ENCODE measurements at regions not wholly inside any gene's neighbourhood (a gene's known extent, or its start where the extent isn't known, plus 50 kb on each side); places are given as distances from the start of the nearest gene placed in this dataset.
"Not testable (repeated sequence)": the region's sequence is repeated elsewhere in the genome, so short reads cannot be mapped to it uniquely, and the experiment has no call there.

- no peak overlapping the region for H3K4me3 Mint-ChIP-seq
- no peaks in the 10 kb centered on the region for H3K4me1 Mint-ChIP-seq
- H3K27me3 Mint-ChIP-seq: no peaks in the 10 kb centered on the region
- no peaks in the 10 kb centered on the region for H3K36me3 Mint-ChIP-seq
- H3K27ac Mint-ChIP-seq: no peak overlapping the region
- H3K9me3 Mint-ChIP-seq: peaks cover 0 to 2% (median 0%) of the 10 kb centered on the region in 3 donors
Observed at GRCh38 chrX:51215266-51215665, 117.4 kb upstream of the NUDT10 start.

- Mint-ChIP-seq H3K27ac (no peak overlapping the region), H3K9me3 (peaks cover 0 to 2% (median under 1%) of the 10 kb centered on the region in 3 donors), H3K4me3 (no peak overlapping the region), H3K36me3 (no peaks in the 10 kb centered on the region), H3K4me1 (no peaks in the 10 kb centered on the region), H3K27me3 (peaks cover 2% of the 10 kb centered on the region)
Observed at GRCh38 chrX:51215856-51216255, 116.8 kb upstream of the NUDT10 start.

GRCh38 chrX:51242212-51242611, 90.4 kb upstream of the NUDT10 start:
- Mint-ChIP-seq H3K4me3 (no peak overlapping the region), H3K9me3 (peaks cover 11 to 25% (median 23%) of the 10 kb centered on the region in 3 donors), H3K4me1 (no peaks in the 10 kb centered on the region), H3K27ac (no peak overlapping the region), H3K36me3 (peaks cover 7% of the 10 kb centered on the region), H3K27me3 (no peaks in the 10 kb centered on the region)

- Mint-ChIP-seq H3K9me3 (peaks cover under 1 to 3% (median 3%) of the 10 kb centered on the region in 3 donors), H3K36me3 (no peaks in the 10 kb centered on the region), H3K4me3 (no peak overlapping the region), H3K27me3 (no peaks in the 10 kb centered on the region), H3K27ac (no peak overlapping the region), H3K4me1 (no peaks in the 10 kb centered on the region)
Observed at GRCh38 chrX:51257490-51257889, 75.1 kb upstream of the NUDT10 start.

GRCh38 chrX:51262271-51262670, 70.4 kb upstream of the NUDT10 start:
- not testable (repeated sequence) for H3K27ac Mint-ChIP-seq, H3K4me1 Mint-ChIP-seq, H3K27me3 Mint-ChIP-seq, H3K4me3 Mint-ChIP-seq, H3K9me3 Mint-ChIP-seq, H3K36me3 Mint-ChIP-seq

GRCh38 chrX:51272638-51273037, 60.0 kb upstream of the NUDT10 start:
- H3K27me3 Mint-ChIP-seq: no peaks in the 10 kb centered on the region
- no peak overlapping the region for H3K4me3 Mint-ChIP-seq
- H3K27ac Mint-ChIP-seq: no peak overlapping the region
- peaks cover 3 to 4% (median 4%) of the 10 kb centered on the region in 3 donors for H3K9me3 Mint-ChIP-seq
- no peaks in the 10 kb centered on the region for H3K4me1 Mint-ChIP-seq
- H3K36me3 Mint-ChIP-seq: no peaks in the 10 kb centered on the region

GRCh38 chrX:51281758-51282318, 50.8 kb upstream of the NUDT10 start:
- H3K4me1 Mint-ChIP-seq: no peaks in the 10 kb centered on the region
- H3K4me3 Mint-ChIP-seq: no peak overlapping the region
- H3K27ac Mint-ChIP-seq: no peak overlapping the region
- no peaks in the 10 kb centered on the region for H3K36me3 Mint-ChIP-seq
- H3K27me3 Mint-ChIP-seq: no peaks in the 10 kb centered on the region
- H3K9me3 Mint-ChIP-seq: peaks cover 0 to 2% (median 0%) of the 10 kb centered on the region in 3 donors
